ENCODE measurements at regions not wholly inside any gene's neighbourhood (a gene's known extent, or its start where the extent isn't known, plus 50 kb on each side); places are given as distances from the start of the nearest gene placed in this dataset.

- no peak for TF ChIP-seq CTCF (IDR thresholded peaks at IDR 0.05; ENCODE audit: low read depth, low read length)
- in situ Hi-C loops (cut with HindIII; ENCODE audit: low sequenced_read_pairs), result no loop called here
- H3K4me3 ChIP-seq (ENCODE audit: low read depth, low read length), result no peak overlapping the region
- no peak for DNase-seq (ENCODE audit: low read depth, low spot score)
Observed at GRCh38 chr11:81432333-81432732, 1301.3 kb downstream of the FAM181B start.

GRCh38 chr11:81424822-81425221 is 1308.8 kb downstream of the FAM181B start:
- no peak for TF ChIP-seq CTCF (IDR thresholded peaks at IDR 0.05; ENCODE audit: low read depth, low read length)
- H3K4me3 ChIP-seq (ENCODE audit: low read depth, low read length), result no peak overlapping the region
- in situ Hi-C loops (cut with HindIII; ENCODE audit: low sequenced_read_pairs), result no loop called here
- DNase-seq (ENCODE audit: low read depth, low spot score), result no peak

- in situ Hi-C loops (cut with HindIII; ENCODE audit: low sequenced_read_pairs), result no loop called here
- DNase-seq (ENCODE audit: low read depth, low spot score), result no peak
- no peak for TF ChIP-seq CTCF (IDR thresholded peaks at IDR 0.05; ENCODE audit: low read depth, low read length)
- H3K4me3 ChIP-seq (ENCODE audit: low read depth, low read length), result no peak overlapping the region
Observed at GRCh38 chr11:81422402-81422801, 1311.3 kb downstream of the FAM181B start.

GRCh38 chr11:81421251-81421860 is 1312.3 kb downstream of the FAM181B start:
- TF ChIP-seq CTCF (IDR thresholded peaks at IDR 0.05; ENCODE audit: low read depth, low read length), result no peak
- H3K4me3 ChIP-seq (ENCODE audit: low read depth, low read length), result no peak overlapping the region
- no peak for DNase-seq (ENCODE audit: low read depth, low spot score)
- in situ Hi-C loops (cut with HindIII; ENCODE audit: low sequenced_read_pairs), result no loop called here

- in situ Hi-C loops (cut with HindIII; ENCODE audit: low sequenced_read_pairs), result no loop called here
Observed at GRCh38 chr11:81420668-81421250, 1312.9 kb downstream of the FAM181B start.

GRCh38 chr11:81397316-81397715 is 1336.3 kb downstream of the FAM181B start:
- TF ChIP-seq CTCF (IDR thresholded peaks at IDR 0.05; ENCODE audit: low read depth, low read length), result no peak
- in situ Hi-C loops (cut with HindIII; ENCODE audit: low sequenced_read_pairs), result no loop called here
- no peak overlapping the region for H3K4me3 ChIP-seq (ENCODE audit: low read depth, low read length)
- no peak for DNase-seq (ENCODE audit: low read depth, low spot score)

More at GRCh38 chr11:81420668-81421250, 1312.9 kb downstream of the FAM181B start:
- DNase-seq (ENCODE audit: low read depth, low spot score), result no peak
- TF ChIP-seq CTCF (IDR thresholded peaks at IDR 0.05; ENCODE audit: low read depth, low read length), result no peak
- H3K4me3 ChIP-seq (ENCODE audit: low read depth, low read length), result no peak overlapping the region
